OCI-LY7 (cell line): ENCODE measurements at regions not wholly inside any gene's neighbourhood (a gene's known extent, or its start where the extent isn't known, plus 50 kb on each side); places are given as distances from the start of the nearest gene placed in this dataset.

ENCODE experiments used
- EZH2phosphoT487 ChIP-seq: fragments of 200-600 bp; sonication (generic); IDR thresholded peaks from 2 replicates; pipeline ENCODE4 v1.6.1; 2018; ENCODE audit warnings: low read depth, borderline replicate concordance, mild to moderate bottlenecking, mixed run types, antibody characterized with exemption, low read length, moderate library complexity, mixed read lengths
- TF ChIP-seq, protein P1 (sequence below): fragments of 200-600 bp; sonication (generic); conservative IDR thresholded peaks from 2 replicates; pipeline ENCODE4 v1.5.1; 2014; ENCODE audit warnings: mild to moderate bottlenecking, antibody characterized with exemption, low read length, moderate library complexity, mixed read lengths

DNA sequence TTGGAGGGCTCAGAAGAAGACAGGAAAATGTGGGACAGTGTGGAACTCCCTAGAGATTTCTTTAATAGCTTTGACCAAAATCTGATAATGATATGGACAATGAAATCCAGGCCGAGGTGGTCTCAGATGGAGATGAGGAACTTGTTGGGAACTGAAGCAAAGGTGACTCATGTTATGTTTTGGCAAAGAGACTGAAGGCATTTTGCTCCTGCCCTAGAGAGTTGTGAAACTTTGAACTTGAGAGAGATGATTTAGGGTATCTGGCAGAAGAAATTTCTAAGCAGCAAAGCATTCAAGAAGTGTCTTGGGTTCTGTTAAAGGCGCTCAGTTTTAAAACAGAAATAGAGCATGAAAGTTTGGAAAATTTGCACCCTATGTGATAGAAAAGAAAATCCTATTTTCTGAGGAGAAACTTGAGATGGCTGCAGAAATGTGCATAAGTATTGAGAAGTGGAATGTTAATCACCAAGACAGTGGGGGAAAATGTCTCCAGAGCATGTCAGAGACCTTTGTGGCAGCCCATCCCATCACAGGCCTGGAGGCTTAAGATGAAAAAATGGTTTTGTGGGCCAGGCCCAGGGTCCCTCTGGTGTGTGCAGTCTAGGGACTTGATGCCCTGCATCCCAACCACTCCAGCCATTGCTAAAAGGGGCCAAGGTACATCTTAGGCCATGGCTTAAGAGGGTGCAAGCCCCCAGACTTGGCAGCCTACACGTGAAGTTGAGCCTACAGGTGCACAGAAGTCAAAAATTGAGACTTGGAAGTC is 463.7 kb upstream of the TLE4 start:
- TF ChIP-seq, protein P1, sequence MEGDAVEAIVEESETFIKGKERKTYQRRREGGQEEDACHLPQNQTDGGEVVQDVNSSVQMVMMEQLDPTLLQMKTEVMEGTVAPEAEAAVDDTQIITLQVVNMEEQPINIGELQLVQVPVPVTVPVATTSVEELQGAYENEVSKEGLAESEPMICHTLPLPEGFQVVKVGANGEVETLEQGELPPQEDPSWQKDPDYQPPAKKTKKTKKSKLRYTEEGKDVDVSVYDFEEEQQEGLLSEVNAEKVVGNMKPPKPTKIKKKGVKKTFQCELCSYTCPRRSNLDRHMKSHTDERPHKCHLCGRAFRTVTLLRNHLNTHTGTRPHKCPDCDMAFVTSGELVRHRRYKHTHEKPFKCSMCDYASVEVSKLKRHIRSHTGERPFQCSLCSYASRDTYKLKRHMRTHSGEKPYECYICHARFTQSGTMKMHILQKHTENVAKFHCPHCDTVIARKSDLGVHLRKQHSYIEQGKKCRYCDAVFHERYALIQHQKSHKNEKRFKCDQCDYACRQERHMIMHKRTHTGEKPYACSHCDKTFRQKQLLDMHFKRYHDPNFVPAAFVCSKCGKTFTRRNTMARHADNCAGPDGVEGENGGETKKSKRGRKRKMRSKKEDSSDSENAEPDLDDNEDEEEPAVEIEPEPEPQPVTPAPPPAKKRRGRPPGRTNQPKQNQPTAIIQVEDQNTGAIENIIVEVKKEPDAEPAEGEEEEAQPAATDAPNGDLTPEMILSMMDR, result no peak
- TF ChIP-seq EZH2phosphoT487, result no peak
